ENCODE measurements at regions not wholly inside any gene's neighbourhood (a gene's known extent, or its start where the extent isn't known, plus 50 kb on each side); places are given as distances from the start of the nearest gene placed in this dataset.

DNA sequence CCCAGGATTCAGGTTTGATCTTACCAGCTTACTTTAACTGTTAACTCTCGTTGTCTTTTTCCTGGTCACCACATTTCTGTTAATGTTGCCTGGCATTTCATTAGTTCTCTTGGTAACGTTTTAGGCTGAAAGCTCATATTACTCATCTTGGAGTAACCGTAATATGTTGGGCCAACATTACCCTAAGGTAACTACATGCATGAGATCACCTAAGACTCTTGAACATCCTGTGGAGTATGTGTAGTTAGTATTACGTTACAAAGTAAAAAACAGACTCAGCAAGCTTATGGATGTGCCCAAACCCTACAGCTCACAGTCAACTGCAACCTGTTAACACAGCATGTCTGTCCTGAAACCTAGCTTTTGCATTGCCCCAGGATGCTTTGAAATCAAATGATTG, 203.3 kb upstream of the HS3ST1 start:
- Mint-ChIP-seq H3K27me3 (ENCODE audit: low read depth) (peaks cover 3% of the 10 kb centered on the region), H3K36me3 (ENCODE audit: insufficient read depth) (no peaks in the 10 kb centered on the region), H3K4me3 (no peak overlapping the region), H3K9me3 (no peaks in the 10 kb centered on the region), H3K4me1 (ENCODE audit: low read depth) (no peaks in the 10 kb centered on the region)
- DNase-seq, result no peak
- ATAC-seq, result no peak

DNA sequence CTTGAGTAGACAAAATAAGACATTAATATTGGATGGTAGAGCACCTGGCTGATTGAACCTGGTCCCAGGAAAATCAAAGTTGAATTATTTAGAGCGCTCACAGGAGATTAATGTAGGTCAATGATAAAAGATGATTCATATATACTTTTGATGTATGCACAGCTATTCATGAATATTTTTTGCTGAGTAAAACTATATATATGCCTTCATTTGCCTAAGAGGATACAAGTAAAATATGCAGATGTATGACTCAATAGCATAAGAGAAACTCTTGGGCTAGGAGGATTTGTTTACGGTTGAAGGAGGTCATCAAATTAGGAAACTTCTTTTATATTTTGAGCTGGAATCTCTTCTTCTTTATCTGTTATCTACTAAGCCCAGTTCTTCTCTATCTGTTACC, 202.7 kb upstream of the HS3ST1 start:
- Mint-ChIP-seq H3K4me3 (no peak overlapping the region), H3K36me3 (ENCODE audit: insufficient read depth) (no peaks in the 10 kb centered on the region), H3K4me1 (ENCODE audit: low read depth) (no peaks in the 10 kb centered on the region), H3K9me3 (no peaks in the 10 kb centered on the region), H3K27me3 (ENCODE audit: low read depth) (peaks cover 3% of the 10 kb centered on the region)
- ATAC-seq (no peak), DNase-seq (no peak)

DNA sequence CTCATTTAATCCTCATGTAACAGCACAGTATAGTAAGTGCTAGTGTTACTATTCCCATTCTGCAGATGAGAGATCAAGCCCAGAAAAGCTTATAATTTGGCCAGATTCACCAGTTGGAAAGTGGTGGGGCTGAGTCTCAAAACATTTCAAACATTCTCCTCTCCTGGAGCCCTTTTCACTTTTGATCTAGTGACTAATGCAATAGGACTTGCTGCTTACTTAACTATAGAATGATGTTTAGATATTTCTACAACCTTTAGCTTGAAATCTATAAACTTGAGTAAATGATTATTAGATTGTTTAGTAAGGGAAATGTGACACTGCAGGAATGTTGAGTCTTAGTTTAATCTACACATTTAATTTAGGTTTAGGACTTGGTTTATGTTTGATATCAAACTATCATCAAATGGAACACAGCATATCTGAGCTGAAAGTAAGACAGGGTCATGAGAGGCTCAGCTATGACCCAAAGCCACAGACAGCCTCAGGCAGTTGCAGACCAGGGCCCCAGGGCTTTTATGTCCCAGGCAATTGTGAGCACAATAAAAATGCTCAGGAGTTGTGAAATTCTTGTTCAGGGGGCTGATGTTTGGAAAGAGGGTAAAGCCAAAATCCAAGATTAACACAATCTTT, 199.5 kb upstream of the HS3ST1 start:
- ATAC-seq (no peak), DNase-seq (no peak)
- Mint-ChIP-seq H3K4me3 (no peak overlapping the region), H3K4me1 (ENCODE audit: low read depth) (no peaks in the 10 kb centered on the region), H3K9me3 (no peaks in the 10 kb centered on the region), H3K36me3 (ENCODE audit: insufficient read depth) (no peaks in the 10 kb centered on the region), H3K27me3 (ENCODE audit: low read depth) (peaks cover 3% of the 10 kb centered on the region)

DNA sequence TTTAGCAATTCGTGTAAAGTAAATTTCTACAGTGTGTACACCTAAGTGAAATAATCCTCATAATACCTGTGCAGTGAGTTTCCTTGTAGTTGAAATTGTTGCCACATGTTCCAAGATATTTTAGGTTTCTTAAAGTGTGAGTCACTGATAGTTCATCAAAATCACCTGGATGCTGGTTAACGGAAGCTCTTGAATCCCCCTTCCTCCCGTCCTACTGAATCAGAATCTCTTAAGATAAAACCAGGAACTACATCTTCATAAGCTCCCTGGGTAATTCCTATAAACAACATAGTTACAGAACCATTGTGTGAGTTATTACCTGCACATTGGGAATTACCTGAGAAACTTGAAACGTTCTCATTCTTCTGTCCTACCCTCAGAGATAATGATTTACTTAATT, 197.4 kb upstream of the HS3ST1 start:
- no peaks in the 10 kb centered on the region for H3K36me3 Mint-ChIP-seq (ENCODE audit: insufficient read depth)
- no peaks in the 10 kb centered on the region for H3K9me3 Mint-ChIP-seq
- H3K4me1 Mint-ChIP-seq (ENCODE audit: low read depth), result no peaks in the 10 kb centered on the region
- DNase-seq, result no peak
- no peak overlapping the region for H3K4me3 Mint-ChIP-seq
- no peak for ATAC-seq
- peaks cover 3% of the 10 kb centered on the region for H3K27me3 Mint-ChIP-seq (ENCODE audit: low read depth)

DNA sequence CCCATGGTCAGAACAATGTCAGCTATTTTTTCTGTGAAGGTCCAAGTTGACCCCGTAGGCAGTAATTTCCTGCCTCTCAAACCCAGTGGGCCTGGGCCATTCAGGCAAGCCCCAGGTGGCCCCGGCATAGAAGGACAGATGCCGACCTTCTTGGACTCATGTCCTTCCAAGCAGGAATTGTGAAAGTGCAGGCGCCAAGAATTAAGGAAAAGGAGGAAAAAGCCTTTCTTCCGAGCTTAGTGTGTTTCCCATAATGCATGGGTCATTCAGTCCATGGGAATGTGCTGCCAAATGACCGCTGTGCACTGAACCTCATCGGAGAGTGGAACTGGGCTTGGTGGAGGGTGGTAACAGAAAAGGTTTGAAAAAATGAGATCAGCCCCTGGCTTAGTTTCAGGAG, 196.5 kb upstream of the HS3ST1 start:
- DNase-seq (no peak), ATAC-seq (no peak)
- H3K9me3 Mint-ChIP-seq, result no peaks in the 10 kb centered on the region
- H3K27me3 Mint-ChIP-seq (ENCODE audit: low read depth), result peaks cover 3% of the 10 kb centered on the region
- no peaks in the 10 kb centered on the region for H3K4me1 Mint-ChIP-seq (ENCODE audit: low read depth)
- H3K36me3 Mint-ChIP-seq (ENCODE audit: insufficient read depth), result no peaks in the 10 kb centered on the region
- no peak overlapping the region for H3K4me3 Mint-ChIP-seq

GRCh38 chr4:11624370-11624769, 195.7 kb upstream of the HS3ST1 start:
- DNase-seq, result no peak
- no peaks in the 10 kb centered on the region for H3K9me3 Mint-ChIP-seq
- no peaks in the 10 kb centered on the region for H3K36me3 Mint-ChIP-seq (ENCODE audit: insufficient read depth)
- no peaks in the 10 kb centered on the region for H3K4me1 Mint-ChIP-seq (ENCODE audit: low read depth)
- H3K27me3 Mint-ChIP-seq (ENCODE audit: low read depth), result peaks cover 3% of the 10 kb centered on the region
- no peak overlapping the region for H3K4me3 Mint-ChIP-seq
- ATAC-seq, result no peak

DNA sequence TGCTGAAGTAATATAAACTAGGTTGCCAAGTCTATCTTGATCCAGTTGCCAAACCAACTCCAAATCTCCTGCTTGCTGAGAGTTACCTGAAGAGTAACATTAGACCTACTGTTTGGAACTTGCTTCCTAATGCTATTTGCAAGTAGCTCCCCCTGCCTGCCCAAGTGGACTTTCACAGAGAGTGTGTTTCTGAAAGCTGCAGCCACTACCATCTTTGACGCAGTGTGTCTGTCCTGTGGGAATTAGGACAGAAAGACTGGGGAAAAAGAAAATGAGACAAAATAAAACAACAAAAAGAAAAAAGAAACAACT, 195.0 kb upstream of the HS3ST1 start:
- Mint-ChIP-seq H3K36me3 (ENCODE audit: insufficient read depth) (no peaks in the 10 kb centered on the region), H3K4me3 (no peak overlapping the region), H3K4me1 (ENCODE audit: low read depth) (no peaks in the 10 kb centered on the region), H3K9me3 (no peaks in the 10 kb centered on the region), H3K27me3 (ENCODE audit: low read depth) (peaks cover 3% of the 10 kb centered on the region)
- DNase-seq (no peak), ATAC-seq (no peak)

DNA sequence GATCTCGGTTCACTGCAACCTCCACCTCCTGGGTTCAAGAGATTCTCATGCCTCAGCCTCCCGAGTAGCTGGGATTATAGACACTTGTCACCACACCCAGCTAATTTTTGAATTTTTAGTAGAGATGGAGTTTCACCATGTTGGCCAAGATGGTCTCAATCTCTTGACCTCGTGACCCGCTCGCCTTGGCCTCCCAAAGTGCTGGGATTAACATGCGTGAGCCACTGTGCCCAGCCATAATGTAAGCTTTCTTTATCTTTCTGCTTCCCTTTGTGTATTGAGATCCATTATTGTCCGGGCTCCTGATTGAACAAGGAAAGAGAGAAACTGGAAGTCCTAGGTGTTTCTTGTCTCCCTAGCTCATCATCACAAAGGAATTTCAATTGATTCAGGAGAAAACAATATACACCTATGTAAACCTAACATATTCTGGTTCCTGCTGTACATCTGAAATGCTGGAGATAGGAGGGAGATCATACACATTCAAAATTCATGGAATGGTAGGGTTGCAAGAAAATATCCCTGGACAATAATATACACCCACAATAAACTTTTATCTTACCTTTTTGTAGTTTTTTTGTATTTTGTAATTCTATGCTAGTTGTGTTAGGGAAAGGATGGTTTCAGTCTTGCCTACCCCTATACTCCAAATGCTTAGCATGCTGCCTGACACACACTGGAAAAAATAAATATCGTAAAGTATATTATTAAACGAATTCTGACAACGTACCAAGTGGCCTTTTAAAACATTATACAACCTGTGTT, 194.4 kb upstream of the HS3ST1 start:
- peaks cover 3% of the 10 kb centered on the region for H3K27me3 Mint-ChIP-seq (ENCODE audit: low read depth)
- H3K36me3 Mint-ChIP-seq (ENCODE audit: insufficient read depth), result no peaks in the 10 kb centered on the region

GRCh38 chr4:11620861-11621260, 192.2 kb upstream of the HS3ST1 start:
- Mint-ChIP-seq H3K4me3 (no peak overlapping the region), H3K4me1 (ENCODE audit: low read depth) (no peaks in the 10 kb centered on the region), H3K36me3 (ENCODE audit: insufficient read depth) (no peaks in the 10 kb centered on the region), H3K9me3 (no peaks in the 10 kb centered on the region), H3K27me3 (ENCODE audit: low read depth) (no peaks in the 10 kb centered on the region)
- ATAC-seq, result no peak
- DNase-seq, result no peak

More for the DNA sequence above, 194.4 kb upstream of the HS3ST1 start:
- DNase-seq, result no peak
- no peak overlapping the region for H3K4me3 Mint-ChIP-seq
- no peak for ATAC-seq
- no peaks in the 10 kb centered on the region for H3K9me3 Mint-ChIP-seq
- no peaks in the 10 kb centered on the region for H3K4me1 Mint-ChIP-seq (ENCODE audit: low read depth)

GRCh38 chr4:11618666-11619282, 190.1 kb upstream of the HS3ST1 start:
- no peak for DNase-seq
- no peaks in the 10 kb centered on the region for H3K4me1 Mint-ChIP-seq (ENCODE audit: low read depth)
- no peak overlapping the region for H3K4me3 Mint-ChIP-seq
- ATAC-seq, result no peak
- no peaks in the 10 kb centered on the region for H3K36me3 Mint-ChIP-seq (ENCODE audit: insufficient read depth)
- no peaks in the 10 kb centered on the region for H3K9me3 Mint-ChIP-seq
- H3K27me3 Mint-ChIP-seq (ENCODE audit: low read depth), result no peaks in the 10 kb centered on the region

DNA sequence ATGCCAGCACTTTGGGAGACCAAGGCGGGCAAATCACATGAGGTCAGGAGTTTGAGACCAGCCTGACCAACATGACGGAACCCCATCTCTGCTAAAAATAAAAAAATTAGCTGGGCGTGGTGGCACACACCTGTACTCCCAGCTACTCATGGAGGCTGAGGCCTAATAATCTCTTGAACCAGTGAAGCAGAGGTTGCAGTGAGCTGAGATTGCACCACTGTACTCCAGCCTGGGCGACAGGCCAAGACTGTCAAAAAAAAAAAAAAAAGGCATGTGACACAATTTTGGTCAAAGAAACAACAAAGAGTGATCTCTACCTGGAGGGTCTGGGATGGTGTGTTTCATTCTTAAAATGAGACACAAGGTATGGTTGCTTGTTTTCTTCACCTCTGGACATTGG, 188.2 kb upstream of the HS3ST1 start:
- Mint-ChIP-seq H3K36me3 (ENCODE audit: insufficient read depth) (no peaks in the 10 kb centered on the region), H3K27me3 (ENCODE audit: low read depth) (no peaks in the 10 kb centered on the region), H3K4me1 (ENCODE audit: low read depth) (no peaks in the 10 kb centered on the region), H3K9me3 (no peaks in the 10 kb centered on the region), H3K4me3 (no peak overlapping the region)
- ATAC-seq (no peak), DNase-seq (no peak)

GRCh38 chr4:11615601-11616000, 186.9 kb upstream of the HS3ST1 start:
- DNase-seq (no peak), ATAC-seq (no peak)
- H3K4me1 Mint-ChIP-seq (ENCODE audit: low read depth), result no peaks in the 10 kb centered on the region
- no peak overlapping the region for H3K4me3 Mint-ChIP-seq
- H3K27me3 Mint-ChIP-seq (ENCODE audit: low read depth), result peaks cover 3% of the 10 kb centered on the region
- H3K9me3 Mint-ChIP-seq, result no peaks in the 10 kb centered on the region
- no peaks in the 10 kb centered on the region for H3K36me3 Mint-ChIP-seq (ENCODE audit: insufficient read depth)

DNA sequence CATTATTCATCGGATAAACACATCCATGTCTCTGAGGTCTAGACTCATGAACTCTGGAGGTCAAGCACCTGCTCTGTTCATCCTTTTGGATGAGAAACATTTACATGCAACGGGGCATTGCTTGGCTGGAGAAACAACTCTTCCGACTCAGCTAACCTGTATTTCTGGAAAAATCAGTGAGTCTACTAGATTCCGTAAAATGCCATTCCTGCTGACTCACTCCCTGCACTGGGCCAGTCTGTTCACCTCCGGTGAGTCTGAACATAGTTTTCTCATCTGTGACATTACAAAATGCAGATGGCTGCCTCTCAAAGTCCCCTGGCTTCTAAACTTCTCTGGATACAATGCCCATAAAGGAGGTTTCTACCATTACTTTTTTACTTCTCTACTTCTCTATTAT, 185.7 kb upstream of the HS3ST1 start:
- no peaks in the 10 kb centered on the region for H3K9me3 Mint-ChIP-seq
- no peak for DNase-seq
- no peaks in the 10 kb centered on the region for H3K4me1 Mint-ChIP-seq (ENCODE audit: low read depth)
- H3K36me3 Mint-ChIP-seq (ENCODE audit: insufficient read depth), result no peaks in the 10 kb centered on the region
- peaks cover 3% of the 10 kb centered on the region for H3K27me3 Mint-ChIP-seq (ENCODE audit: low read depth)
- ATAC-seq, result no peak
- no peak overlapping the region for H3K4me3 Mint-ChIP-seq

DNA sequence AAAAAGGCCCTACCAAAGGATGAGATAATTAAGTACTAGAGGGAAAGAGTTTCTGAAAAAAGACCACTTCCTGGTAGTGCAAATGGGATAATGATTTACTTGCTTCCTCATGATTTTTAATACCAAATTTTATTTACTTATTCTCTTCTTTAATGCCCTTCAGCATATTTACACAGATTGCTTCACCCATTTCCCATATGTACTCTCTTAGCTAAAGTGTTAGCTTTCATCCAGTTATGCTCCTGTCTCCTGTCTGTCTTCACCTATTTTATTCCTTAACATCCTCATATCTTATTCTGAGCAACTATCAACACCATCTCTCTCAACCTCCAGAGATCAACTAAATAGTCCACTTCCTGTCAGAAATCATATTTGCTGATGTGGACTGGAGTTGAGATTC, 183.2 kb upstream of the HS3ST1 start:
- Mint-ChIP-seq H3K4me3 (no peak overlapping the region), H3K4me1 (ENCODE audit: low read depth) (no peaks in the 10 kb centered on the region), H3K27me3 (ENCODE audit: low read depth) (peaks cover 3% of the 10 kb centered on the region), H3K36me3 (ENCODE audit: insufficient read depth) (no peaks in the 10 kb centered on the region), H3K9me3 (no peaks in the 10 kb centered on the region)
- no peak for DNase-seq
- ATAC-seq, result no peak

GRCh38 chr4:11609751-11610150, 181.1 kb upstream of the HS3ST1 start:
- Mint-ChIP-seq H3K9me3 (no peaks in the 10 kb centered on the region), H3K4me1 (ENCODE audit: low read depth) (peaks cover 2% of the 10 kb centered on the region), H3K4me3 (no peak overlapping the region), H3K27me3 (ENCODE audit: low read depth) (peaks cover 3% of the 10 kb centered on the region), H3K36me3 (ENCODE audit: insufficient read depth) (no peaks in the 10 kb centered on the region)
- DNase-seq, result no peak
- ATAC-seq, result no peak
